Head of caudate nucleus (tissue), 42 donors: ENCODE measurements at regions not wholly inside any gene's neighbourhood (a gene's known extent, or its start where the extent isn't known, plus 50 kb on each side); places are given as distances from the start of the nearest gene placed in this dataset.
A peak's percentile ranks its signal among the peaks of the same experiment; 100 is the strongest.
"Not testable (repeated sequence)": the region's sequence is repeated elsewhere in the genome, so short reads cannot be mapped to it uniquely, and the experiment has no call there.

ENCODE experiments used
- DNase-seq, 42 donors: peaks; one replicate each; pipeline versions ENCODE4 v3.0.0 to v3.0.0-alpha.2; 2020 to 2021; ENCODE audit warnings: mixed read lengths in 7 of 42
- intact Hi-C: fragments of 100-400 bp; cut with DNase I; formaldehyde crosslinking; loops from one replicate; pipeline ENCODE4 v1.15.0; 2022

GRCh38 chr2:166653185-166653813 is 159.2 kb upstream of the SCN7A start:
- intact Hi-C loops, result no loop called here
- no peak for DNase-seq

GRCh38 chr2:166651991-166652390 is 157.9 kb upstream of the SCN7A start:
- DNase-seq, result no peak
- intact Hi-C loops, result no loop called here

GRCh38 chr2:166651080-166651675 is 157.1 kb upstream of the SCN7A start:
- no peak for DNase-seq
- intact Hi-C loops, result no loop called here

DNA sequence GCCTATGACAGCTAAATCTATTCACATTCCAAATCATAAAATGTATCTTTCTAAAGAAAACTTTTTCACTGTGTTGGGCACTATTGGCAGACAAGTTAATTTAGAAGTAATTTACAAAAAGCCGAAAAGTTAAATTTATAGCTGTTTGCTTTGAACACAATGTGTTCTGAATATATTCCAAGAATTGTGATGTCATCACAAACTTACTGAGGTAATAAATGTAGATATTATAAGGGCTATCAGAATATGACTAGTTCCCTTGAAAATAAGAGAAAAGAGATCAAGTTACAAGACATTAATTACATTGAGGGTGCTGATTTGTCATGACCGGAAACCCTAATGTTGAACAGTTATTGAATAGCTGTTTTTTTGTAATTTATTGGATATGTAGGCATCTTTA is 153.9 kb upstream of the SCN7A start:
- intact Hi-C loops, result no loop called here

GRCh38 chr2:166643980-166644379 is 149.9 kb upstream of the SCN7A start:
- no peak for DNase-seq

More for the DNA sequence above, 153.9 kb upstream of the SCN7A start:
- DNase-seq, result no peak

DNA sequence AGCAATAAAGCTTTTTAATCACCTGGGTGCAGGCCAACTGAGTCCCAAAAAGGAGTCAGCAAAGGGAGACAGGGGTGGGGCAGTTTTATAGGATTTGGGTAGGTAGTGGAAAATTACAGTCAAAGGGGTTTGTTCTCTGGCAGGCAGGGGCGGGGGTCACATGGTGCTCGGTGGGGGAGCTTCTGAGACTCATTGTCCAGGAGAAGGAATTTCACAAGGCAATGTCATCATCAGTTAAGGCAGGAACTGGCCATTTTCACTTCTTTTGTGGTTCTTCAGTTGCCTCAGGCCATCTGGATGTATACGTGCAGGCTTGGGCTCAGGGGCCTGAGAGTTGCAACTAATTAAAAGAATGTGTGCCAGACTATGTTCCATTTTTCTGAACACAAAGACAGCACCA is 147.5 kb upstream of the SCN7A start:
- DNase-seq, intact Hi-C loops: not testable (repeated sequence)

More at GRCh38 chr2:166643980-166644379, 149.9 kb upstream of the SCN7A start:
- intact Hi-C loops, result no loop called here

DNA sequence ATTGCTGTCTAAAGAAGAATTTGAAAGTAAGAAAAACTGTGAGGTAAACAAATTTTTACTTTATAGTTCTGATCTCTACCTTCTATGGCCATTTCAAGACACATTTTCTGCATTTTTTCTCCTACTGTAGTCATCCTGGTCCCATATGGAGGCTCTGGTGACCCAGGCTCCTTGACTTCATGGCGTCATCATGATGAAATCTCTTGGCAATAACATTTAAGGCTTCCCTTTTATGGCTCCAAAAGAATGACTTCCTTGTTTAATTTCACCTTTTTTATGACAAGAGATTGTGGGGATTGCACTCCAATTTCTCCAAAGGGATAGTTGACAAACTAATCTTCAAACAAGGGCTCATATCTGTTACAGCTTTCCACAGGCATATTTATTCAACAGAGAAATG is 143.0 kb upstream of the SCN7A start:
- intact Hi-C loops, result no loop called here
- DNase-seq, result no peak

- intact Hi-C loops, result no loop called here
- DNase-seq, result no peak
Measured at GRCh38 chr2:166634706-166635105, 140.7 kb upstream of the SCN7A start.

- peak in 3 of 42 donors; percentile 4 to 9 (median 9) for DNase-seq
- intact Hi-C loops, result no loop called here
Measured at GRCh38 chr2:166632616-166633015, 138.6 kb upstream of the SCN7A start.

DNA sequence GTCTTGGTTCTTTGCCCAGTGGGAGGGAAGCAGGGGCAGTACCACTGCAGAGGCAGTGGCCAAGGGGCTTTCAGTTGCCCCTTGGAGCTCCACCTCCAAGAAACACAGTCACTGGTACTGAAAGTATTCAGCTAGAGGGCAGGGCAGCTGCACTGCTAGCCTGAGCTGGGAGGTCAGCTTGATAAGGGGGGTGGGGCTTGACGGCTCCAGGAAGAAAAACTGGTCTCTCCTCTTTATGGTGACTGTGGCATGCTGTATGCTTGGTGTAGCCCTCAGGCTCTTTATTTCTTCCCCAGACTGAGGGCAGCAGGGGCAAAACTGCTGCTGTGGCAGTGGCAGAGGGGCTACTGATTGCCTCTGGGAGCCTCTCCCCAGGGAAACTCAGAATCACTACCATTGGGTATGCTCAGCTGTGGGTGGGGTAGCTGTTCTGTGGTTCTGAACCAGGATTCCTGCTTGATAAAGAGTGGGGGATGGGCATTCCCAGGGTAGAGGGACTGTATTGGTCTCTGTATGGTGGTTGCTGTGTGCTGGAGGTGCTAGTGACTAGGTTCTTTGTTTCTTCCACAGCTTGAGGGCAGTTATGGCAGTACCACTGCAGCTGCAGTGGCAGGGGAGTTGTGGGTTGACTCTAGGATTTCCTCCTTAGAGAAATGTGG is 134.6 kb upstream of the SCN7A start:
- intact Hi-C loops, result no loop called here
- DNase-seq, result no peak

DNA sequence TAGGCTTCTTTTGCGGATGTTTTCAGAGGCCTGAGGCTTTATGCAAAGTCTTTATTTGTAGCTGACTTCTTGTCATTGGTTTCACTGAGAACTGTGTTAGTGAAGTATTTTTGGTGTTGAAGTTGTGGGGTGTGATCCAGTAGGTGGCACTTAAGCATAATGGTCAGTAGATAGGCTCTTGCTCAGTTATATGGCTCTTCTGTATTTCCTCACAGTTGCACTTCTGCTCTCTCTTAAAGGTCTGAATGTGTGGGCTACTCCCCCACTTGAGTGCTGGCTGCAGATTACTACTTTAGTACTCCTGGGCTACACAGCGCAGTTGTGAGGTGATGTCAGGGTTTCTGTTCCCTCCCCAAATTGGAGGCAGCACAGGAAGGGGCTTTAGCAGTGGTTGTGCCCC is 133.8 kb upstream of the SCN7A start:
- intact Hi-C loops, result no loop called here
- no peak for DNase-seq

- DNase-seq, result no peak
- intact Hi-C loops, result no loop called here
Measured at GRCh38 chr2:166625670-166626069, 131.6 kb upstream of the SCN7A start.

GRCh38 chr2:166614503-166614902 is 120.5 kb upstream of the SCN7A start:
- DNase-seq, result no peak

DNA sequence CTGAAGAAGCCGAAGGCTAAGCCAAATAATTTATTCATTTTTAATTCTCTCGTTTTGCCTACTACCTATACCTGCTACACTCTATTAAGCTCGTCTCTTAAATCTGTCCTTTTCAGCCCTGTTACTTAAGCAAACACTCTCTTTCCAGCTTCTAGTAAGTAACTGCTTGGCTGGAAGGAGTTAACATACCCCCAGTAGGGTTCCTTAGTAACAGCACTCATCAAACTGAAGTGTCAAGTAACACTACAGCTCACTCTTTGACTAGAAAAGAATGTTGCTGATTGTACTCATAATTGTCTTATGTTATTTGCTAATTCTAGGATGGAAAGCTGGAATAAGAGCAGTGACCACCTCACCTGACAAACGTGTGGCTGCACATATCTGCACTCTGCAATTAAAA is 120.0 kb upstream of the SCN7A start:
- intact Hi-C loops, result no loop called here
- no peak for DNase-seq

More at GRCh38 chr2:166614503-166614902, 120.5 kb upstream of the SCN7A start:
- intact Hi-C loops, result no loop called here

DNA sequence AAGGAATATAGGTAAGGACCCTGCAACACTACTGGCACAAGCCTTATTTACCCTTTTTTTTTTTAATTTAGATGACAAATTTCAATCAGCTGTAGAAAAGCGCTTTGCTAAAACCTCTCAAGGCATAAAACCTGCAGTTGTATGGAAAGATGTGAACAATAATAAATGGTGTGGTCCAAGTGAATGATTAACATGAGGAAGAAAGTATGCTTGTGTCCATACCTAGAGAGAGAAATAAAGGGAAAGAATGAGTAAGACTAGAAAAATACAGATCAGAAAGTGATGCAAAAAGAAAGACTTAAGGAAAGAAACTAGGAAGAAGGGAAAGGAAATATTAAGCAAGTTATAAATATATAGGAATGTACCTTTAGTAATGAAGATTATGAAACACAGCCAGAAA is 119.2 kb upstream of the SCN7A start:
- intact Hi-C loops, result no loop called here
- no peak for DNase-seq

- intact Hi-C loops, result no loop called here
- no peak for DNase-seq
Measured at GRCh38 chr2:166612214-166612613, 118.2 kb upstream of the SCN7A start.

- no peak for DNase-seq
- intact Hi-C loops, result no loop called here
Measured at GRCh38 chr2:166610913-166611305, 116.9 kb upstream of the SCN7A start.

GRCh38 chr2:166610180-166610912 is 116.3 kb upstream of the SCN7A start:
- peak in 15 of 42 donors; percentile 1 to 45 (median 7) for DNase-seq
- intact Hi-C loops, result no loop called here

- intact Hi-C loops, result no loop called here
- no peak for DNase-seq
Measured at GRCh38 chr2:166609183-166609959, 115.3 kb upstream of the SCN7A start.
